ENCODE measurements at regions not wholly inside any gene's neighbourhood (a gene's known extent, or its start where the extent isn't known, plus 50 kb on each side); places are given as distances from the start of the nearest gene placed in this dataset.

DNA sequence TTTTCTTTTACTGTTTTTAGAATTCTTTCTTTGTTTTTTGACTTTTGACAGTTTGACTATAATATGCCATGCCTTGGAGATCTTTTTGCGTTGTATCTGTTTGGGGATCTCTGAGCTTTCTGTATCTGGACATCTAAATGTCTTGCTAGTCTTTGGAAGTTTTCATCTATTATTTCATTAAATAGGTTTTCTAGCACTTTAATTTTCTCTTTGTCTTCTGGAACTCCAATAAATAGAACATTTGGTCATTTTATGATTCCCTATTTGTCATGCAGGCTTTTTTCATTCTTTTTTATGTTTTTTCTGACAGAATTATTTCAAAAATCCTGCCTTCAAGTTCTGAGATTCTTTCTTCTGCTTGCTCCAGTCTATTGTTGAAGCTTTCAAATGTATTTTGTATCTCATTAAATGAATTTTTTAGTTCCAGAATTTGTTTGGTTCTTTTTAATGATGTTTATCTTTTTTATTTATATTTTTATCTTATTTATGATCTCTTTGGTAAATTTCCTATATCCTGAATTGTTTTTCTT is 201.4 kb downstream of the CHD9NB start:
- no peaks in the 10 kb centered on the region for H3K36me3 ChIP-seq (ENCODE audit: control insufficient read depth in 1 of 2, insufficient read depth in 2 of 2, low read length in 2 of 2)
- no peaks in the 10 kb centered on the region for H4K20me1 ChIP-seq (ENCODE audit: insufficient read depth)
- H3K9ac ChIP-seq (ENCODE audit: low read length) = no peak overlapping the region
- RAD21 ChIA-PET (ENCODE audit: low non-redundant PET in 1 of 2, low total read pairs in 2 of 2, uncharacterized antibody in 2 of 2, unreplicated experiment in 2 of 2) = no interaction called here
- ATAC-seq = no peak
- no peak for TF ChIP-seq ZBTB33 (IDR thresholded peaks at IDR 0.05; ENCODE audit: extremely low read depth, insufficient replicate concordance, low read length)
- TF ChIP-seq, protein P1, sequence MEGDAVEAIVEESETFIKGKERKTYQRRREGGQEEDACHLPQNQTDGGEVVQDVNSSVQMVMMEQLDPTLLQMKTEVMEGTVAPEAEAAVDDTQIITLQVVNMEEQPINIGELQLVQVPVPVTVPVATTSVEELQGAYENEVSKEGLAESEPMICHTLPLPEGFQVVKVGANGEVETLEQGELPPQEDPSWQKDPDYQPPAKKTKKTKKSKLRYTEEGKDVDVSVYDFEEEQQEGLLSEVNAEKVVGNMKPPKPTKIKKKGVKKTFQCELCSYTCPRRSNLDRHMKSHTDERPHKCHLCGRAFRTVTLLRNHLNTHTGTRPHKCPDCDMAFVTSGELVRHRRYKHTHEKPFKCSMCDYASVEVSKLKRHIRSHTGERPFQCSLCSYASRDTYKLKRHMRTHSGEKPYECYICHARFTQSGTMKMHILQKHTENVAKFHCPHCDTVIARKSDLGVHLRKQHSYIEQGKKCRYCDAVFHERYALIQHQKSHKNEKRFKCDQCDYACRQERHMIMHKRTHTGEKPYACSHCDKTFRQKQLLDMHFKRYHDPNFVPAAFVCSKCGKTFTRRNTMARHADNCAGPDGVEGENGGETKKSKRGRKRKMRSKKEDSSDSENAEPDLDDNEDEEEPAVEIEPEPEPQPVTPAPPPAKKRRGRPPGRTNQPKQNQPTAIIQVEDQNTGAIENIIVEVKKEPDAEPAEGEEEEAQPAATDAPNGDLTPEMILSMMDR (IDR thresholded peaks at IDR 0.05 in 2 of 3, conservative IDR thresholded peaks at IDR 0.05 in 1 of 3; ENCODE audit: borderline replicate concordance in 1 of 3, insufficient read depth in 1 of 3, low read depth in 2 of 3, low read length in 2 of 3) = no peak
- TF ChIP-seq POLR2A (IDR thresholded peaks at IDR 0.05; ENCODE audit: borderline replicate concordance, extremely low read depth, insufficient read depth, insufficient read length) = no peak
- no peak for TF ChIP-seq RAD21 (IDR thresholded peaks at IDR 0.05; ENCODE audit: low read depth)
- no peak for TF ChIP-seq CEBPB (IDR thresholded peaks at IDR 0.05; ENCODE audit: low read depth)
- no peak for TF ChIP-seq MAX (IDR thresholded peaks at IDR 0.05)
- TF ChIP-seq SIN3A (IDR thresholded peaks at IDR 0.05; ENCODE audit: low read depth) = no peak
- TF ChIP-seq EGR1 (IDR thresholded peaks at IDR 0.05; ENCODE audit: low read depth) = no peak
- DNase-seq (ENCODE audit: low read depth, low spot score) = no peak
- POLR2A ChIA-PET = no interaction called here
- no peaks in the 10 kb centered on the region for H3K79me2 ChIP-seq (ENCODE audit: insufficient read depth, low read length)
- intact Hi-C loops (cut with micrococcal nuclease) = no loop called here
- BruUV-seq (replicated peaks) = no TSS peak
- no peak overlapping the region for H3K27ac ChIP-seq (ENCODE audit: low read depth, low read length)
- no peaks in the 10 kb centered on the region for H3K9me3 ChIP-seq (ENCODE audit: control insufficient read depth in 1 of 2, insufficient read depth in 1 of 2, low read depth in 1 of 2, low read length in 2 of 2)
- H3K9me2 ChIP-seq (ENCODE audit: insufficient read depth) = no peaks in the 10 kb centered on the region
- no peak overlapping the region for H3K4me2 ChIP-seq (ENCODE audit: low read length)
- no peaks in the 10 kb centered on the region for H3K4me1 ChIP-seq (ENCODE audit: control insufficient read depth in 1 of 2, insufficient read depth in 2 of 2, low read length in 2 of 2)
- H2AFZ ChIP-seq (ENCODE audit: low read depth, low read length, poor library complexity, severe bottlenecking) = no peak overlapping the region
- H3K4me3 ChIP-seq (replicated peaks in 1 of 2; ENCODE audit: low read depth in 1 of 2, low read length in 2 of 2) = no peak overlapping the region
- CTCF ChIA-PET = no interaction called here
- H3K27me3 ChIP-seq (ENCODE audit: insufficient read depth, low read length) = no peaks in the 10 kb centered on the region

Measured in HCT116 (cell line).